COLO829 (cell line): ENCODE measurements at regions not wholly inside any gene's neighbourhood (a gene's known extent, or its start where the extent isn't known, plus 50 kb on each side); places are given as distances from the start of the nearest gene placed in this dataset.
"Not testable (repeated sequence)": the region's sequence is repeated elsewhere in the genome, so short reads cannot be mapped to it uniquely, and the experiment has no call there.

ENCODE experiments used
- DNase-seq: peaks from one replicate; pipeline ENCODE4 v3.0.0; 2012; ENCODE audit warnings: low spot score

- DNase-seq: no peak
Measured at GRCh38 chr9:13941714-13942113, 372.2 kb downstream of the NFIB start.

- DNase-seq: no peak
Measured at GRCh38 chr9:13939701-13940490, 374.0 kb downstream of the NFIB start.

GRCh38 chr9:13939134-13939533, 374.8 kb downstream of the NFIB start:
- DNase-seq: peak; percentile 50

GRCh38 chr9:13934416-13934815, 379.5 kb downstream of the NFIB start:
- DNase-seq: no peak

- DNase-seq: no peak
Measured at GRCh38 chr9:13933268-13933656, 380.7 kb downstream of the NFIB start.

GRCh38 chr9:13932528-13933267, 381.2 kb downstream of the NFIB start:
- DNase-seq: no peak

GRCh38 chr9:13929013-13929412, 384.9 kb downstream of the NFIB start:
- DNase-seq: no peak

- no peak for DNase-seq
Measured at GRCh38 chr9:13923381-13923780, 390.6 kb downstream of the NFIB start.

- no peak for DNase-seq
Measured at GRCh38 chr9:13920557-13920956, 393.4 kb downstream of the NFIB start.

GRCh38 chr9:13919401-13919800, 394.5 kb downstream of the NFIB start:
- DNase-seq: no peak

- DNase-seq: no peak
Measured at GRCh38 chr9:13917534-13917933, 396.4 kb downstream of the NFIB start.

GRCh38 chr9:13915591-13916301, 398.2 kb downstream of the NFIB start:
- no peak for DNase-seq

- DNase-seq: no peak
Measured at GRCh38 chr9:13915131-13915530, 398.8 kb downstream of the NFIB start.

GRCh38 chr9:13911473-13911872, 402.5 kb downstream of the NFIB start:
- no peak for DNase-seq

- DNase-seq: not testable (repeated sequence)
Measured at GRCh38 chr9:13907842-13908241, 406.1 kb downstream of the NFIB start.

GRCh38 chr9:13904746-13905145, 409.2 kb downstream of the NFIB start:
- no peak for DNase-seq

- DNase-seq: no peak
Measured at GRCh38 chr9:13904311-13904710, 409.6 kb downstream of the NFIB start.

- no peak for DNase-seq
Measured at GRCh38 chr9:13902286-13903066, 411.5 kb downstream of the NFIB start.

GRCh38 chr9:13901176-13901575, 412.8 kb downstream of the NFIB start:
- no peak for DNase-seq

- no peak for DNase-seq
Measured at GRCh38 chr9:13900449-13900848, 413.5 kb downstream of the NFIB start.

- DNase-seq: no peak
Measured at GRCh38 chr9:13899924-13900323, 414.0 kb downstream of the NFIB start.

GRCh38 chr9:13898957-13899356, 415.0 kb downstream of the NFIB start:
- DNase-seq: no peak
